ENCODE measurements at regions not wholly inside any gene's neighbourhood (a gene's known extent, or its start where the extent isn't known, plus 50 kb on each side); places are given as distances from the start of the nearest gene placed in this dataset.

DNA sequence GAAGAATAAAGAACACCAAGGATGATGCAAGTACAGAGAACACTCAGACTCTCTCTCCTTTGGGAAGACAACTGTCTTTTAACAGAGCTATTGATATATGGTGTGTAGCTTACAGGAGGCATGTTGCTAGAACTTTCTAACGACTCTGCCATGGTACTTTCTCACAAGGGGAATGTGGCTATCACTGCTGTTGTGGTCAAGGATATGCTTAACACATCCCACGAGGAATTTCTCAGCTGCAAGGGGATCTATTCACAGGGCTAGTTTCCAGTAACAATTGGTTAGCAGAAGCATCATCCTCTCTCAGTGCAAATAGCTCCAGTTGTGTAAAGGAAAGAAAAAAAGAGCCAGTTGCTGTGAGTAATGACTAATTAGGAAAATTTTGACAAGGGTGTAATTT lies 826.0 kb downstream of the SORCS1 start:
- H3K27ac Mint-ChIP-seq = no peak overlapping the region
- H3K36me3 Mint-ChIP-seq (ENCODE audit: low read depth) = no peaks in the 10 kb centered on the region
- H3K27me3 Mint-ChIP-seq = no peaks in the 10 kb centered on the region
- DNase-seq (no peak), ATAC-seq (no peak)
- peaks cover 4% of the 10 kb centered on the region for H3K9me3 Mint-ChIP-seq
- H3K4me3 Mint-ChIP-seq = no peak overlapping the region
- ChIA-PET POLR2A (no interaction called here), CTCF (no interaction called here)
- TF ChIP-seq, protein P1, sequence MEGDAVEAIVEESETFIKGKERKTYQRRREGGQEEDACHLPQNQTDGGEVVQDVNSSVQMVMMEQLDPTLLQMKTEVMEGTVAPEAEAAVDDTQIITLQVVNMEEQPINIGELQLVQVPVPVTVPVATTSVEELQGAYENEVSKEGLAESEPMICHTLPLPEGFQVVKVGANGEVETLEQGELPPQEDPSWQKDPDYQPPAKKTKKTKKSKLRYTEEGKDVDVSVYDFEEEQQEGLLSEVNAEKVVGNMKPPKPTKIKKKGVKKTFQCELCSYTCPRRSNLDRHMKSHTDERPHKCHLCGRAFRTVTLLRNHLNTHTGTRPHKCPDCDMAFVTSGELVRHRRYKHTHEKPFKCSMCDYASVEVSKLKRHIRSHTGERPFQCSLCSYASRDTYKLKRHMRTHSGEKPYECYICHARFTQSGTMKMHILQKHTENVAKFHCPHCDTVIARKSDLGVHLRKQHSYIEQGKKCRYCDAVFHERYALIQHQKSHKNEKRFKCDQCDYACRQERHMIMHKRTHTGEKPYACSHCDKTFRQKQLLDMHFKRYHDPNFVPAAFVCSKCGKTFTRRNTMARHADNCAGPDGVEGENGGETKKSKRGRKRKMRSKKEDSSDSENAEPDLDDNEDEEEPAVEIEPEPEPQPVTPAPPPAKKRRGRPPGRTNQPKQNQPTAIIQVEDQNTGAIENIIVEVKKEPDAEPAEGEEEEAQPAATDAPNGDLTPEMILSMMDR (IDR thresholded peaks at IDR 0.05) = no peak
- H3K4me1 Mint-ChIP-seq (ENCODE audit: low read depth) = no peaks in the 10 kb centered on the region
- intact Hi-C loops (cut with micrococcal nuclease) = no loop called here

DNA sequence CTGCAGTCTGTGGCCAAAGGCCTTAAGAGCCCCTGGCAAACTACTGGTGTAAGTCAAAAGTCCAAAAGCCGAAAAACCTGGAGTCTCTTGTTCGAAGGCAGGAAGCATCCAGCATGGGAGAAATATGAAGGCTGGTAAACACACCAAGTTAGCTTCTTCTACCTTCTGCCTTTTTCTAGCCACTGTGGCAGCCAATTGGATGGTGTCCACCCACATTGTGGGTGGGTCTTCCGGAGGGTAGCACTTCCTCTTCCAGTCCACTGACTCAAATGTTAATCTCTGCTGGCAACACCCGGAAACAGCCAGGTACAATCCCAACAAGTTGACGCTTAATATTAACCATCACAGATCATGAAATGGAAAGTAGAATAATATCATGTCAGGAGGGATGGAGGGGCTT lies 827.6 kb downstream of the SORCS1 start:
- Mint-ChIP-seq H3K9me3 (peaks cover 4% of the 10 kb centered on the region), H3K36me3 (ENCODE audit: low read depth) (no peaks in the 10 kb centered on the region), H3K27me3 (no peaks in the 10 kb centered on the region), H3K4me3 (no peak overlapping the region), H3K27ac (no peak overlapping the region), H3K4me1 (ENCODE audit: low read depth) (no peaks in the 10 kb centered on the region)
- ChIA-PET CTCF (no interaction called here), POLR2A (no interaction called here)
- ATAC-seq = no peak
- TF ChIP-seq, protein P1 (IDR thresholded peaks at IDR 0.05) = no peak
- intact Hi-C loops (cut with micrococcal nuclease) = no loop called here
- DNase-seq = no peak

DNA sequence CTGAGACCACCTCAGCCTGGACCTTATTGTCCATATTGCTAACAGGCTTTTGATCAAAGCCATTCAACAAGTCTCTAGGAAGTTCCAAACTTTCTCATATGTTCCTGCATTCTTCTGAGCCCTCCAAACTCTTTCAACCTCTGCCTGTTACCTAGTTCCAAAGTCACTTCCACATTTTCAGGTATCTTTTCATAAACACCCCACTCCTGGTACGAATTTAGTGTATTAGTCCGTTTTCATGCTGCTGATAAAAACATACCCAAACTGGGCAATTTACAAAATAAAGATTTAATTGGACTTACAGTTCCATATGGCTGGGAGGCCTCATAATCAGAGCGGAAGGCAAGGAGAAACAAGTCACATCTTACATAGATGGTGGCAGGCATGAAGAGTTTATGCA lies 836.8 kb downstream of the SORCS1 start:
- ChIA-PET POLR2A (no interaction called here), CTCF (no interaction called here)
- no peak for ATAC-seq
- H3K4me3 Mint-ChIP-seq = no peak overlapping the region
- DNase-seq = no peak
- H3K27ac Mint-ChIP-seq = no peak overlapping the region
- TF ChIP-seq, protein P1 (IDR thresholded peaks at IDR 0.05) = no peak
- no peaks in the 10 kb centered on the region for H3K36me3 Mint-ChIP-seq (ENCODE audit: low read depth)
- peaks cover 30% of the 10 kb centered on the region for H3K9me3 Mint-ChIP-seq
- no peaks in the 10 kb centered on the region for H3K4me1 Mint-ChIP-seq (ENCODE audit: low read depth)
- intact Hi-C loops (cut with micrococcal nuclease) = no loop called here
- no peaks in the 10 kb centered on the region for H3K27me3 Mint-ChIP-seq

DNA sequence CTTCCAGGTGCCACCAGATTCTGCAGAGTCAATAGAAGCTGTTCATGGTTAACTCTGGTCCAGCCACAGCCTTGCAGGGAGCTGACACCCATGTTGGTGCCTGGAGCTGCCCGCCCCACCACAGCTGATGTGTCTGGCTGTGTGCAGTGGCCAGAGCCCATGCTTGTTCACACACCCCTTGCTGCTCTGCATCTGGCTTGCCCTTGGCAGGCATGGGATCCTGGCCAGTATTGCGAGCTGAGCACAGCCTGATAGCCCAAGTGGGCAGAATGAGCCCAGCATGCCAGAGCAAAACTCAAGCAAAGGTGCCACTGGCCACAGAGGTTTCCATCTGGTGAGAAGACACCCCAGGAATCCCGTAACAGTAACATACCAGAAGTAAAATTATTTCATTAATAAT lies 843.6 kb downstream of the SORCS1 start:
- intact Hi-C loops (cut with micrococcal nuclease) = no loop called here
- H3K27me3 Mint-ChIP-seq = no peaks in the 10 kb centered on the region

GRCh38 chr10:106320078-106320477 lies 844.4 kb downstream of the SORCS1 start:
- H3K27ac Mint-ChIP-seq = no peak overlapping the region
- ChIA-PET POLR2A (no interaction called here), CTCF (no interaction called here)
- H3K36me3 Mint-ChIP-seq (ENCODE audit: low read depth) = no peaks in the 10 kb centered on the region
- H3K4me1 Mint-ChIP-seq (ENCODE audit: low read depth) = no peaks in the 10 kb centered on the region
- H3K9me3 Mint-ChIP-seq = peaks cover 1% of the 10 kb centered on the region
- H3K27me3 Mint-ChIP-seq = no peaks in the 10 kb centered on the region
- DNase-seq (no peak), ATAC-seq (no peak)
- TF ChIP-seq, protein P1 (IDR thresholded peaks at IDR 0.05) = no peak
- intact Hi-C loops (cut with micrococcal nuclease) = no loop called here
- H3K4me3 Mint-ChIP-seq = no peak overlapping the region

More for the DNA sequence above, 843.6 kb downstream of the SORCS1 start:
- ATAC-seq = no peak
- no peak for DNase-seq
- ChIA-PET POLR2A (no interaction called here), CTCF (no interaction called here)
- Mint-ChIP-seq H3K36me3 (ENCODE audit: low read depth) (no peaks in the 10 kb centered on the region), H3K4me1 (ENCODE audit: low read depth) (no peaks in the 10 kb centered on the region), H3K27ac (no peak overlapping the region), H3K4me3 (no peak overlapping the region), H3K9me3 (peaks cover 4% of the 10 kb centered on the region)
- TF ChIP-seq, protein P1 (IDR thresholded peaks at IDR 0.05) = no peak
